HepG2 (cell line): ENCODE measurements at regions not wholly inside any gene's neighbourhood (a gene's known extent, or its start where the extent isn't known, plus 50 kb on each side); places are given as distances from the start of the nearest gene placed in this dataset.

Experiments
- ATAC-seq: fragments of 200-7000 bp; cut with Tn5 transposase; 3 replicates; pipeline ENCODE4 v1.9.1; 2020; ENCODE audit warnings: mild to moderate bottlenecking, moderate library complexity
- BruUV-seq: library from RNA; stranded (reverse); fragments of 400-500 nt; replicated peaks from 2 replicates; lab custom pipeline; 2021; lab: Mats Ljungman, UMichigan
- CTCF ChIA-PET: fragments of 300-600 bp; formaldehyde crosslinking; extraction: SDS; loops from one replicate; lab custom pipeline; 2021; ENCODE audit warnings: low total read pairs, inconsistent platforms, low intra/inter-chr PET ratio; lab: Yijun Ruan, JAX
- POLR2A ChIA-PET: fragments of 350-600 bp; sonication (Branson Sonifier 250); formaldehyde crosslinking; loops from one replicate; lab custom pipeline; 2020; ENCODE audit warnings: antibody characterized with exemption, inconsistent platforms; lab: Yijun Ruan, JAX
- DNase-seq: peaks from one replicate; pipeline ENCODE4 v3.0.0-alpha.2; 2015; ENCODE audit warnings: low spot score
- FAIRE-seq: peaks from 3 replicates; lab custom pipeline; 2011; peaks lifted over from hg19 to GRCh38; lab: Jason Lieb, UNC
- H2AFZ ChIP-seq: one replicate; pipeline ENCODE4 v1.6.1; 2011; ENCODE audit warnings: low read length, inconsistent platforms
- H3K27ac ChIP-seq: fragments of 300-600 bp; 3 replicates; pipeline ENCODE4 v1.8.0; 2011; ENCODE audit warnings: mixed run types, mild to moderate bottlenecking, mixed read lengths, low read length, inconsistent platforms; ENCODE audit not compliant: insufficient read depth; ENCODE audit errors: extremely low read length
- H3K27me3 ChIP-seq, 2 experiments: fragments of 200-600 bp in 1 of 2; 2 replicates in 1 of 2; 3 replicates in 1 of 2; pipeline versions ENCODE4 v1.6.0 to v1.8.0; 2011; ENCODE audit warnings: low read length in 2 of 2, mild to moderate bottlenecking in 2 of 2, moderate library complexity in 2 of 2, inconsistent platforms in 1 of 2; ENCODE audit not compliant: insufficient read depth in 2 of 2, control insufficient read depth in 1 of 2
- H3K36me3 ChIP-seq, 2 experiments: fragments of 200-600 bp in 1 of 2; replicated peaks in 1 of 2; 2 replicates in 1 of 2; 3 replicates in 1 of 2; pipeline versions ENCODE4 v1.5.1 to v1.8.0; 2011; ENCODE audit warnings: low read length in 2 of 2, inconsistent platforms in 1 of 2; ENCODE audit not compliant: insufficient read depth in 2 of 2, control insufficient read depth in 1 of 2
- H3K4me1 ChIP-seq: 2 replicates; pipeline ENCODE4 v1.5.1; 2012; ENCODE audit warnings: low read length, inconsistent platforms; ENCODE audit not compliant: insufficient read depth
- H3K4me2 ChIP-seq: 2 replicates; pipeline ENCODE4 v1.6.0; 2011; ENCODE audit warnings: low read depth, low read length, inconsistent platforms
- H3K4me3 ChIP-seq, 3 experiments: fragments of 200-600 bp in 1 of 3; sonication (generic), shearing (Covaris generic) in 1 of 3; replicated peaks in 1 of 3; 2 replicates each; pipeline ENCODE4 v1.5.1; 2011 to 2016; ENCODE audit warnings: low read length in 3 of 3, inconsistent platforms in 2 of 3, low read depth in 2 of 3, mild to moderate bottlenecking in 2 of 3, control low read depth in 1 of 3, mixed read lengths in 1 of 3; ENCODE audit not compliant: insufficient read depth in 1 of 3
- H3K79me2 ChIP-seq: one replicate; pipeline ENCODE4 v1.6.1; 2011; ENCODE audit warnings: low read length, inconsistent platforms; ENCODE audit not compliant: insufficient read depth
- H3K9ac ChIP-seq: 2 replicates; pipeline ENCODE4 v1.6.0; 2011; ENCODE audit warnings: mild to moderate bottlenecking, low read depth, low read length, inconsistent platforms; ENCODE audit not compliant: insufficient read depth
- H3K9me3 ChIP-seq: 2 replicates; pipeline ENCODE4 v1.5.1; 2012; ENCODE audit warnings: mild to moderate bottlenecking, low read length
- H4K20me1 ChIP-seq: 2 replicates; pipeline ENCODE4 v1.6.0; 2011; ENCODE audit warnings: inconsistent platforms, mild to moderate bottlenecking, low read length, moderate library complexity; ENCODE audit not compliant: insufficient read depth
- DMTF1 ChIP-seq: sonication (generic); formaldehyde crosslinking; IDR thresholded peaks from 2 replicates; pipeline ENCODE4 v1.4.0; 2020; ENCODE audit warnings: mild to moderate bottlenecking, missing genetic modification reagents
- DRAP1 ChIP-seq: IDR thresholded peaks from 2 replicates; pipeline ENCODE4 v1.6.1; 2016; ENCODE audit warnings: missing genetic modification reagents, missing compliant biosample characterization
- FOXK2 ChIP-seq: fragments of 450-650 bp; IDR thresholded peaks from 2 replicates; pipeline ENCODE4 v1.6.1; 2016
- KLF12 ChIP-seq: sonication (generic); formaldehyde crosslinking; IDR thresholded peaks from 2 replicates; pipeline ENCODE4 v1.4.0; 2020; ENCODE audit warnings: missing genetic modification reagents, borderline replicate concordance
- MEIS1 ChIP-seq: sonication (generic); formaldehyde crosslinking; IDR thresholded peaks from 2 replicates; pipeline ENCODE4 v1.9.0; 2021; ENCODE audit warnings: mild to moderate bottlenecking, missing genetic modification reagents, moderate library complexity, borderline replicate concordance
- NFATC3 ChIP-seq: sonication (generic); formaldehyde crosslinking; IDR thresholded peaks from 2 replicates; pipeline ENCODE4 v1.5.1; 2020; ENCODE audit warnings: mild to moderate bottlenecking, missing genetic modification reagents
- NR1H2 ChIP-seq: sonication (generic); formaldehyde crosslinking; IDR thresholded peaks from 2 replicates; pipeline ENCODE4 v1.8.1; 2022; ENCODE audit warnings: low read depth, missing genetic modification reagents, borderline replicate concordance
- PRDM10 ChIP-seq: sonication (generic); formaldehyde crosslinking; IDR thresholded peaks from 2 replicates; pipeline ENCODE4 v1.4.0; 2020; ENCODE audit warnings: low read depth, missing genetic modification reagents
- RORA ChIP-seq: sonication (generic); formaldehyde crosslinking; IDR thresholded peaks from 2 replicates; pipeline ENCODE4 v1.5.0; 2020; ENCODE audit warnings: mild to moderate bottlenecking, missing genetic modification reagents, moderate library complexity
- SRSF9 ChIP-seq: fragments of 200-400 bp; formaldehyde crosslinking; IDR thresholded peaks from 2 replicates; pipeline ENCODE4 v1.6.1; 2018; ENCODE audit warnings: borderline replicate concordance, mild to moderate bottlenecking, low read depth, low read length; ENCODE audit not compliant: insufficient read depth, poor library complexity, severe bottlenecking
- SSRP1 ChIP-seq: IDR thresholded peaks from 2 replicates; pipeline ENCODE4 v1.6.1; 2016; ENCODE audit warnings: control low read depth
- STAT5B ChIP-seq: sonication (generic); formaldehyde crosslinking; IDR thresholded peaks from 2 replicates; pipeline ENCODE4 v1.4.0; 2020; ENCODE audit warnings: missing genetic modification reagents
- ZBTB20 ChIP-seq: sonication (generic); formaldehyde crosslinking; IDR thresholded peaks from 2 replicates; pipeline ENCODE4 v1.8.1; 2023; ENCODE audit warnings: missing genetic modification reagents, low read depth, mild to moderate bottlenecking, borderline replicate concordance
- ZNF224 ChIP-seq: sonication (generic); formaldehyde crosslinking; IDR thresholded peaks from 2 replicates; pipeline ENCODE4 v1.5.0; 2020; ENCODE audit warnings: mild to moderate bottlenecking, missing genetic modification reagents
- ZNF678 ChIP-seq: sonication (generic); formaldehyde crosslinking; IDR thresholded peaks from 2 replicates; pipeline ENCODE4 v1.4.0; 2020; ENCODE audit warnings: mild to moderate bottlenecking, missing genetic modification reagents
- WGBS: methylation state at CpG from one replicate; pipeline ENCODE4 v1.1.6; 2017; ENCODE audit warnings: low lambda C conversion rate; 5-methylcytosine and 5-hydroxymethylcytosine counted together
- in situ Hi-C: cut with HindIII; loops from 2 replicates; pipeline ENCODE4 v1.10.0; 2017; ENCODE audit warnings: low pct_unique_long_range_greater_than_20kb; ENCODE audit not compliant: extremely low pct_ligation_motif_present
- intact Hi-C: fragments of 100-400 bp; cut with micrococcal nuclease; formaldehyde crosslinking; loops from one replicate; pipeline ENCODE4 v1.10.0; 2022; ENCODE audit not compliant: unreplicated experiment
- TF ChIP-seq, protein P1 (sequence below): sonication (generic); formaldehyde crosslinking; IDR thresholded peaks from 2 replicates; pipeline ENCODE4 v1.4.0; 2020; ENCODE audit warnings: mild to moderate bottlenecking, missing genetic modification reagents
- TF ChIP-seq, protein P2 (sequence below): sonication (generic); formaldehyde crosslinking; IDR thresholded peaks from 2 replicates; pipeline ENCODE4 v1.5.0; 2020; ENCODE audit warnings: mild to moderate bottlenecking, missing genetic modification reagents

DNA sequence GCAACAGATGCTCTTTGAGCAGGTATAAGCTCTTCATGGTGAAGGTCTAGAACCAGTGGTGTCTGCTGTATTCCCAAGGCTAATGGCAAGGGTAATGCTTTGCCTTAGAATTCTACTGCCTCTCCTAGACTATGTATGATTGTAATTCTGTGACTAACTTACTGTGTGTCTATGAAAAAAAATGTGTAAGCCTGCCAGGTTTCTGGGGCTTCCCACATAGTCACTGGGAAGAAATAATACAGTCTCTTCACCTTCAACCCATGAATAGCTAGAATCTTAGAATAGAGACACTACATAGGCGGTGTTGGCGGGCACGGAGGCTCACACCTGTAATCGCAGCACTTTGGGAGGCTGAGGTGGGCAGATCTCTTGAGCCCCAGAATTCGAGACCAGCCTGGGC is 84.1 kb downstream of the C11orf91 start:
- BruUV-seq: no TSS peak
- in situ Hi-C loops (no loop called here), intact Hi-C loops (no loop called here)
- H3K27me3 ChIP-seq: peaks cover 1 to 17% of the 10 kb centered on the region in 2 experiments; a peak in 3 of 5 replicates
- no peak overlapping the region for H3K27ac ChIP-seq
- H4K20me1 ChIP-seq: no peaks in the 10 kb centered on the region
- H3K79me2 ChIP-seq: no peaks in the 10 kb centered on the region
- no peak overlapping the region for H3K9ac ChIP-seq
- DNase-seq: no peak
- ATAC-seq: no peak
- no peaks in the 10 kb centered on the region for H3K36me3 ChIP-seq
- no peak overlapping the region for H2AFZ ChIP-seq
- POLR2A ChIA-PET: no interaction called here
- no peak overlapping the region for H3K4me2 ChIP-seq
- no peak overlapping the region for H3K4me3 ChIP-seq
- H3K4me1 ChIP-seq: no peaks in the 10 kb centered on the region
- CTCF ChIA-PET: no interaction called here
- H3K9me3 ChIP-seq: no peaks in the 10 kb centered on the region
- WGBS: 14% methylated on average over 5 of the region's 5 CpGs
- no peak for FAIRE-seq
- TF ChIP-seq NFATC3 (CRISPR knock-in tag): no peak
- no peak for TF ChIP-seq STAT5B
- no peak for TF ChIP-seq ZNF678
- TF ChIP-seq, protein P1, sequence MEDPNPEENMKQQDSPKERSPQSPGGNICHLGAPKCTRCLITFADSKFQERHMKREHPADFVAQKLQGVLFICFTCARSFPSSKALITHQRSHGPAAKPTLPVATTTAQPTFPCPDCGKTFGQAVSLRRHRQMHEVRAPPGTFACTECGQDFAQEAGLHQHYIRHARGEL (CRISPR knock-in tag): no peak
- TF ChIP-seq MEIS1 (CRISPR knock-in tag): no peak
- TF ChIP-seq PRDM10 (CRISPR knock-in tag): no peak
- TF ChIP-seq KLF12: no peak
- no peak for TF ChIP-seq ZBTB20 (CRISPR knock-in tag)
- TF ChIP-seq SRSF9: no peak
- TF ChIP-seq NR1H2 (CRISPR knock-in tag): no peak
- TF ChIP-seq DRAP1 (CRISPR knock-in tag): no peak
- TF ChIP-seq RORA (CRISPR knock-in tag): no peak
- TF ChIP-seq ZNF224 (CRISPR knock-in tag): no peak
- TF ChIP-seq, protein P2, sequence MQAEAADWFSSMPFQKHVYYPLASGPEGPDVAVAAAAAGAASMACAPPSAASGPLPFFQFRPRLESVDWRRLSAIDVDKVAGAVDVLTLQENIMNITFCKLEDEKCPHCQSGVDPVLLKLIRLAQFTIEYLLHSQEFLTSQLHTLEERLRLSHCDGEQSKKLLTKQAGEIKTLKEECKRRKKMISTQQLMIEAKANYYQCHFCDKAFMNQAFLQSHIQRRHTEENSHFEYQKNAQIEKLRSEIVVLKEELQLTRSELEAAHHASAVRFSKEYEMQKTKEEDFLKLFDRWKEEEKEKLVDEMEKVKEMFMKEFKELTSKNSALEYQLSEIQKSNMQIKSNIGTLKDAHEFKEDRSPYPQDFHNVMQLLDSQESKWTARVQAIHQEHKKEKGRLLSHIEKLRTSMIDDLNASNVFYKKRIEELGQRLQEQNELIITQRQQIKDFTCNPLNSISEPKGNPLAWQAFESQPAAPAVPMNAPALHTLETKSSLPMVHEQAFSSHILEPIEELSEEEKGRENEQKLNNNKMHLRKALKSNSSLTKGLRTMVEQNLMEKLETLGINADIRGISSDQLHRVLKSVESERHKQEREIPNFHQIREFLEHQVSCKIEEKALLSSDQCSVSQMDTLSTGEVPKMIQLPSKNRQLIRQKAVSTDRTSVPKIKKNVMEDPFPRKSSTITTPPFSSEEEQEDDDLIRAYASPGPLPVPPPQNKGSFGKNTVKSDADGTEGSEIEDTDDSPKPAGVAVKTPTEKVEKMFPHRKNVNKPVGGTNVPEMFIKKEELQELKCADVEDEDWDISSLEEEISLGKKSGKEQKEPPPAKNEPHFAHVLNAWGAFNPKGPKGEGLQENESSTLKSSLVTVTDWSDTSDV (CRISPR knock-in tag): no peak
- TF ChIP-seq DMTF1: no peak
- no peak for TF ChIP-seq SSRP1 (CRISPR knock-in tag)
- no peak for TF ChIP-seq FOXK2
